ENCODE measurements at regions not wholly inside any gene's neighbourhood (a gene's known extent, or its start where the extent isn't known, plus 50 kb on each side); places are given as distances from the start of the nearest gene placed in this dataset.

- DNase-seq (ENCODE audit: insufficient read length, low spot score): no peak
- TF ChIP-seq CTCF (IDR thresholded peaks at IDR 0.05; ENCODE audit: insufficient read depth, missing control alignments): no peak
- no peak for FAIRE-seq
These were observed 348.1 kb downstream of the FOXO1 start for GRCh38 chr13:40318366-40318765.

- FAIRE-seq (no peak), DNase-seq (ENCODE audit: insufficient read length, low spot score) (no peak)
- TF ChIP-seq CTCF (IDR thresholded peaks at IDR 0.05; ENCODE audit: insufficient read depth, missing control alignments): no peak
These were observed 346.5 kb downstream of the FOXO1 start for GRCh38 chr13:40319699-40320579.

GRCh38 chr13:40328091-40328490 is 338.4 kb downstream of the FOXO1 start:
- no peak for DNase-seq (ENCODE audit: insufficient read length, low spot score)

GRCh38 chr13:40329781-40330485 is 336.5 kb downstream of the FOXO1 start:
- no peak for FAIRE-seq
- no peak for TF ChIP-seq CTCF (IDR thresholded peaks at IDR 0.05; ENCODE audit: insufficient read depth, missing control alignments)
- no peak for DNase-seq (ENCODE audit: insufficient read length, low spot score)

More at GRCh38 chr13:40328091-40328490, 338.4 kb downstream of the FOXO1 start:
- FAIRE-seq: no peak
- no peak for TF ChIP-seq CTCF (IDR thresholded peaks at IDR 0.05; ENCODE audit: insufficient read depth, missing control alignments)

DNA sequence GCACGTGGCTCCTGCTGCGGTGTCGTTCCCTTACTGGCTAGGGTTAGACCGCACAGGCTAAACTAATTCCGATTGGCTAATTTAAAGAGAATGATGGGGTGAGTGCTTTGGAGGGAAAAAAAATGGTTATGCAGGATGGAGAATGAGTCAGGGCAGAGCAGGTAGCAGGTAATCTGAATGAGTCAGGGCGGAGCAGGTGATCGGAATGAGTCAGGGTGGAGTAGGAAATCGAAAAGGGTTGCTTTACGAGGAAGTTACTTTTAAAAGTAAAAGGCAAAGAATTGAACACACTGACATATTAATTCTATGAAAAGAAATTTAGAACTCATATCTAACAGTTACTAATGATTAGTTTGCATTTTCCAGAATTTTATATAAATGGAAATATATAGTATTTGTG is 335.5 kb downstream of the FOXO1 start:
- no peak for TF ChIP-seq CTCF (IDR thresholded peaks at IDR 0.05; ENCODE audit: insufficient read depth, missing control alignments)
- FAIRE-seq: no peak
- no peak for DNase-seq (ENCODE audit: insufficient read length, low spot score)

DNA sequence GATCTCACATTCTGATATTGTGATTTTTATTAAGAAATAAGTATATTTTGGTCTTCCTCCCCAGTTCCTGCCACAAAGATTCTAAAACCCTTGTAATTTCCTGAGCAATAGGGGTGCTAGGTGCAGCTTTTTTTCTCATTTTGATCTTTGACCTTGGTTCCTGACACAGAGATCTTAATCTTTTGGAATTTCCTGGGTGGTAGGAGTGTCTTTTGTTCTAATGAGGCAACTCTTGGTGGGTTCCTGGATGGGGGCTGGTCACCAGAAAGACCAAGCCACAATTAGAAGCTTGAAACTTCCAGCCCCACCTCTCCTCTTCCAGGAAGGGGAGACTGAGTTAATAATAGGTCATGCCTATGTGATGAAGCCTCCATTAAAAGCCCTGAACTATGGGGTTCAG is 334.6 kb downstream of the FOXO1 start:
- no peak for TF ChIP-seq CTCF (IDR thresholded peaks at IDR 0.05; ENCODE audit: insufficient read depth, missing control alignments)
- FAIRE-seq (no peak), DNase-seq (ENCODE audit: insufficient read length, low spot score) (no peak)

GRCh38 chr13:40333226-40333625 is 333.2 kb downstream of the FOXO1 start:
- TF ChIP-seq CTCF (IDR thresholded peaks at IDR 0.05; ENCODE audit: insufficient read depth, missing control alignments): no peak
- FAIRE-seq (no peak), DNase-seq (ENCODE audit: insufficient read length, low spot score) (no peak)

Data from D721Med (cell line).